Esophagus mucosa (tissue), 1 donor: ENCODE measurements at regions not wholly inside any gene's neighbourhood (a gene's known extent, or its start where the extent isn't known, plus 50 kb on each side); places are given as distances from the start of the nearest gene placed in this dataset.
"Not testable (repeated sequence)": the region's sequence is repeated elsewhere in the genome, so short reads cannot be mapped to it uniquely, and the experiment has no call there.

Experiments
- ATAC-seq: fragments of 200-7000 bp; cut with Tn5 transposase; one replicate; pipeline ENCODE4 v1.9.1; 2020
- donor health status: DM: yes; HTN: yes; CAD: no.

- no peak for ATAC-seq
These were observed 229.8 kb upstream of the TEX13C start for GRCh38 chrX:125089761-125090445.

GRCh38 chrX:125093852-125094251, 225.8 kb upstream of the TEX13C start:
- ATAC-seq: no peak

- no peak for ATAC-seq
These were observed 224.8 kb upstream of the TEX13C start for GRCh38 chrX:125094901-125095300.

GRCh38 chrX:125096469-125096868, 223.2 kb upstream of the TEX13C start:
- no peak for ATAC-seq

GRCh38 chrX:125096870-125097269, 222.8 kb upstream of the TEX13C start:
- no peak for ATAC-seq

- ATAC-seq: no peak
These were observed 217.5 kb upstream of the TEX13C start for GRCh38 chrX:125101971-125102755.

- no peak for ATAC-seq
These were observed 216.0 kb upstream of the TEX13C start for GRCh38 chrX:125103693-125104092.

GRCh38 chrX:125108921-125109320, 210.8 kb upstream of the TEX13C start:
- ATAC-seq: no peak

GRCh38 chrX:125131164-125131563, 188.5 kb upstream of the TEX13C start:
- ATAC-seq: peak; percentile 44

- no peak for ATAC-seq
These were observed 187.4 kb upstream of the TEX13C start for GRCh38 chrX:125132274-125132673.

- ATAC-seq: no peak
These were observed 182.2 kb upstream of the TEX13C start for GRCh38 chrX:125137521-125137920.

GRCh38 chrX:125150231-125150630, 169.4 kb upstream of the TEX13C start:
- ATAC-seq: no peak

GRCh38 chrX:125151146-125151545, 168.5 kb upstream of the TEX13C start:
- ATAC-seq: no peak

GRCh38 chrX:125152011-125152410, 167.7 kb upstream of the TEX13C start:
- ATAC-seq: no peak

- ATAC-seq: no peak
These were observed 166.1 kb upstream of the TEX13C start for GRCh38 chrX:125153621-125154020.

- not testable (repeated sequence) for ATAC-seq
These were observed 165.1 kb upstream of the TEX13C start for GRCh38 chrX:125154288-125155257.

- not testable (repeated sequence) for ATAC-seq
These were observed 164.2 kb upstream of the TEX13C start for GRCh38 chrX:125155296-125156033.

GRCh38 chrX:125170459-125170858, 149.2 kb upstream of the TEX13C start:
- no peak for ATAC-seq

GRCh38 chrX:125172531-125172930, 147.1 kb upstream of the TEX13C start:
- ATAC-seq: no peak

GRCh38 chrX:125175991-125176584, 143.6 kb upstream of the TEX13C start:
- ATAC-seq: no peak

GRCh38 chrX:125193921-125194320, 125.8 kb upstream of the TEX13C start:
- ATAC-seq: no peak

GRCh38 chrX:125198546-125198945, 121.1 kb upstream of the TEX13C start:
- no peak for ATAC-seq
